ENCODE measurements at regions not wholly inside any gene's neighbourhood (a gene's known extent, or its start where the extent isn't known, plus 50 kb on each side); places are given as distances from the start of the nearest gene placed in this dataset.
A peak's percentile ranks its signal among the peaks of the same experiment; 100 is the strongest.

DNA sequence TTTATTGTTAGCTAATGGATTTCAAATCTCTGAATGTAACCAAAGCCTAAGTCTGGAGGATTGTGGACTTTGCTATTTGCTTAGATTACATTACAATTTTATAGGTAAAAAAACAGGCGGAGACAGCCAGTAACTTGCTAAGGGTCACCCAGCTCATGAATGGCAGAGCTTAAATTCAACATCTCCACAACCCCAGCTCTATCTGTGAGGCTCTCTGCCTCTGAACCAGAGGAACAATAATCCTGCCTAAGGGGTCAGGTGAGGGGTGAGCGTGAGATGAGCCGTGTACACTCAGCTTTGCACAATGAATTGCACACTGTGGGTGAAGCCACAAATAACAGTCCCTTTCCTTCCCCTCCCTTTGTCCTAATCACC, 69.8 kb upstream of the SPATA12 start:
- peak overlapping the region; percentile 41 for H3K27ac ChIP-seq
- no peak for TF ChIP-seq ZFX (IDR thresholded peaks at IDR 0.05; ENCODE audit: borderline replicate concordance)
- TF ChIP-seq, protein P1, sequence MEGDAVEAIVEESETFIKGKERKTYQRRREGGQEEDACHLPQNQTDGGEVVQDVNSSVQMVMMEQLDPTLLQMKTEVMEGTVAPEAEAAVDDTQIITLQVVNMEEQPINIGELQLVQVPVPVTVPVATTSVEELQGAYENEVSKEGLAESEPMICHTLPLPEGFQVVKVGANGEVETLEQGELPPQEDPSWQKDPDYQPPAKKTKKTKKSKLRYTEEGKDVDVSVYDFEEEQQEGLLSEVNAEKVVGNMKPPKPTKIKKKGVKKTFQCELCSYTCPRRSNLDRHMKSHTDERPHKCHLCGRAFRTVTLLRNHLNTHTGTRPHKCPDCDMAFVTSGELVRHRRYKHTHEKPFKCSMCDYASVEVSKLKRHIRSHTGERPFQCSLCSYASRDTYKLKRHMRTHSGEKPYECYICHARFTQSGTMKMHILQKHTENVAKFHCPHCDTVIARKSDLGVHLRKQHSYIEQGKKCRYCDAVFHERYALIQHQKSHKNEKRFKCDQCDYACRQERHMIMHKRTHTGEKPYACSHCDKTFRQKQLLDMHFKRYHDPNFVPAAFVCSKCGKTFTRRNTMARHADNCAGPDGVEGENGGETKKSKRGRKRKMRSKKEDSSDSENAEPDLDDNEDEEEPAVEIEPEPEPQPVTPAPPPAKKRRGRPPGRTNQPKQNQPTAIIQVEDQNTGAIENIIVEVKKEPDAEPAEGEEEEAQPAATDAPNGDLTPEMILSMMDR (IDR thresholded peaks at IDR 0.05), result no peak

DNA sequence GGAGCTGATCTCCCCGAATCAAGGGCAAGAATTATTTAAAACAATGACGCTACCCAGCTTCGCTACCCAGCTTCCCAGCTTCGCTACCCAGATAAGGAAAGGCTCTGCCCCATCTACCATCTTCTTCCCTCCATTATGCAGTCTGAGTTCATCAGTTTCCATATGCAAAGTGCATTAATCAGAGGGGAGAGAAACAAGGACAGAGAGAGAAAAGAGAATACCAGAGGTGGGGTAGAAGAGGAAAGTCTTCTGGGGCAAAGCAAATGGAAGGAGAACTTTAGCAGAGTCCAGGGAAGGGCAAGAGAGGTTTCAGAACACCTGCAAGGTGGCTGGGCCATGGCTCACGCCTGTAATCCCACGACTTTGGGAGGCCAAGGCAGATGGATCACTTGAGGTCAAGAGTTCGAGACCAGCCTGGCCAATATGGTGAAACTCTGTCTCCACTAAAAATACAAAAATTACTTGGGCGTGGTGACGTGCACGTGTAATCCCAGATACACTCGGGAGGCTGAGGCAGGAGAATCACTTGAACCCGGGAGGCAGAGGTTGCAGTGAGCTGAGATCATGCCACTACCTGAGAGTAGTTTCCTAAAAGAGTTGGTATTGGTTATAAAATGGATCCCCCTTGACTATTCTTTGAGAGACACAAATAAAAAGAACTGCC, 70.4 kb upstream of the SPATA12 start:
- H3K27ac ChIP-seq, result peak overlapping the region; percentile 41

GRCh38 chr3:56989169-56989976, 71.1 kb upstream of the SPATA12 start:
- H3K27ac ChIP-seq, result no peak overlapping the region

More for the DNA sequence above, 70.4 kb upstream of the SPATA12 start:
- no peak for TF ChIP-seq ZFX (IDR thresholded peaks at IDR 0.05; ENCODE audit: borderline replicate concordance)
- TF ChIP-seq, protein P1 (IDR thresholded peaks at IDR 0.05), result no peak

GRCh38 chr3:56988458-56989168, 71.9 kb upstream of the SPATA12 start:
- no peak overlapping the region for H3K27ac ChIP-seq
- TF ChIP-seq, protein P1 (IDR thresholded peaks at IDR 0.05), result peak; percentile 84
- TF ChIP-seq ZFX (IDR thresholded peaks at IDR 0.05; ENCODE audit: borderline replicate concordance), result no peak

More at GRCh38 chr3:56989169-56989976, 71.1 kb upstream of the SPATA12 start:
- TF ChIP-seq, protein P1 (IDR thresholded peaks at IDR 0.05), result peak; percentile 57
- no peak for TF ChIP-seq ZFX (IDR thresholded peaks at IDR 0.05; ENCODE audit: borderline replicate concordance)

- no peak overlapping the region for H3K27ac ChIP-seq
- no peak for TF ChIP-seq ZFX (IDR thresholded peaks at IDR 0.05; ENCODE audit: borderline replicate concordance)
- TF ChIP-seq, protein P1 (IDR thresholded peaks at IDR 0.05), result no peak
Observed at GRCh38 chr3:56987238-56987895, 73.1 kb upstream of the SPATA12 start.

GRCh38 chr3:56986347-56986746, 74.1 kb upstream of the SPATA12 start:
- no peak for TF ChIP-seq ZFX (IDR thresholded peaks at IDR 0.05; ENCODE audit: borderline replicate concordance)
- TF ChIP-seq, protein P1 (IDR thresholded peaks at IDR 0.05), result no peak
- no peak overlapping the region for H3K27ac ChIP-seq

Measured in 22Rv1 (cell line).